Stimulated activated CD8-positive, alpha-beta memory T cell treated with anti-CD3 and anti-CD28 coated beads, Interleukin-4, amount 100 ng/mL, for 24 hours (primary cell): ENCODE measurements at regions not wholly inside any gene's neighbourhood (a gene's known extent, or its start where the extent isn't known, plus 50 kb on each side); places are given as distances from the start of the nearest gene placed in this dataset.
"Not testable (repeated sequence)": the region's sequence is repeated elsewhere in the genome, so short reads cannot be mapped to it uniquely, and the experiment has no call there.

ENCODE experiments used
- DNase-seq: peaks from one replicate; pipeline ENCODE4 v3.0.0-alpha.2; 2020; ENCODE audit warnings: low read depth

- no peak for DNase-seq
These were observed 252.0 kb downstream of the NR2F2 start for GRCh38 chr15:96582473-96582872.

GRCh38 chr15:96583671-96584070 lies 253.2 kb downstream of the NR2F2 start:
- DNase-seq: no peak

- DNase-seq: no peak
These were observed 255.2 kb downstream of the NR2F2 start for GRCh38 chr15:96585484-96586386.

GRCh38 chr15:96586901-96587300 lies 256.4 kb downstream of the NR2F2 start:
- DNase-seq: no peak

- DNase-seq: no peak
These were observed 259.4 kb downstream of the NR2F2 start for GRCh38 chr15:96589864-96590263.

GRCh38 chr15:96593735-96594134 lies 263.2 kb downstream of the NR2F2 start:
- no peak for DNase-seq

GRCh38 chr15:96595951-96596350 lies 265.5 kb downstream of the NR2F2 start:
- DNase-seq: no peak

GRCh38 chr15:96598514-96598913 lies 268.0 kb downstream of the NR2F2 start:
- no peak for DNase-seq

- DNase-seq: no peak
These were observed 268.8 kb downstream of the NR2F2 start for GRCh38 chr15:96599268-96599667.

GRCh38 chr15:96600350-96600749 lies 269.9 kb downstream of the NR2F2 start:
- DNase-seq: no peak

- no peak for DNase-seq
These were observed 276.1 kb downstream of the NR2F2 start for GRCh38 chr15:96606617-96607016.

GRCh38 chr15:96610757-96611156 lies 280.3 kb downstream of the NR2F2 start:
- no peak for DNase-seq

- DNase-seq: no peak
These were observed 282.4 kb downstream of the NR2F2 start for GRCh38 chr15:96612917-96613316.

- DNase-seq: no peak
These were observed 288.7 kb downstream of the NR2F2 start for GRCh38 chr15:96619174-96619573.

GRCh38 chr15:96622714-96623113 lies 292.2 kb downstream of the NR2F2 start:
- DNase-seq: no peak

GRCh38 chr15:96625256-96625655 lies 294.8 kb downstream of the NR2F2 start:
- no peak for DNase-seq

GRCh38 chr15:96627031-96627568 lies 296.6 kb downstream of the NR2F2 start:
- DNase-seq: no peak

- DNase-seq: no peak
These were observed 299.0 kb downstream of the NR2F2 start for GRCh38 chr15:96629511-96629910.

- no peak for DNase-seq
These were observed 308.3 kb downstream of the NR2F2 start for GRCh38 chr15:96638793-96639192.

- no peak for DNase-seq
These were observed 315.3 kb downstream of the NR2F2 start for GRCh38 chr15:96645796-96646195.

- DNase-seq: no peak
These were observed 318.4 kb downstream of the NR2F2 start for GRCh38 chr15:96648866-96649265.

- DNase-seq: no peak
These were observed 326.6 kb downstream of the NR2F2 start for GRCh38 chr15:96657096-96657495.

- not testable (repeated sequence) for DNase-seq
These were observed 336.5 kb downstream of the NR2F2 start for GRCh38 chr15:96666979-96667378.

- no peak for DNase-seq
These were observed 339.9 kb downstream of the NR2F2 start for GRCh38 chr15:96670389-96670788.
